ENCODE measurements at regions not wholly inside any gene's neighbourhood (a gene's known extent, or its start where the extent isn't known, plus 50 kb on each side); places are given as distances from the start of the nearest gene placed in this dataset.

- no peak for TF ChIP-seq CTCF (IDR thresholded peaks at IDR 0.05; ENCODE audit: poor library complexity, severe bottlenecking)
- no peaks in the 10 kb centered on the region for H3K4me1 ChIP-seq (ENCODE audit: insufficient read depth, poor library complexity, severe bottlenecking)
- H3K27ac ChIP-seq (ENCODE audit: poor library complexity, severe bottlenecking), result no peak overlapping the region
- no peak for ATAC-seq (ENCODE audit: low read depth)
- H3K36me3 ChIP-seq (ENCODE audit: low read depth), result no peaks in the 10 kb centered on the region
- no peaks in the 10 kb centered on the region for H3K9me3 ChIP-seq (ENCODE audit: severe bottlenecking)
- no peak overlapping the region for H3K4me3 ChIP-seq (ENCODE audit: severe bottlenecking)
- H3K27me3 ChIP-seq (ENCODE audit: insufficient read depth, poor library complexity, severe bottlenecking), result no peaks in the 10 kb centered on the region
- DNase-seq (ENCODE audit: low spot score), result no peak
Measured at GRCh38 chr4:71147261-71147660, 153.8 kb downstream of the DCK start.

GRCh38 chr4:71148545-71148944 lies 155.1 kb downstream of the DCK start:
- Histone ChIP-seq H3K4me1 (ENCODE audit: insufficient read depth, poor library complexity, severe bottlenecking) (no peaks in the 10 kb centered on the region), H3K27ac (ENCODE audit: poor library complexity, severe bottlenecking) (no peak overlapping the region), H3K27me3 (ENCODE audit: insufficient read depth, poor library complexity, severe bottlenecking) (no peaks in the 10 kb centered on the region), H3K9me3 (ENCODE audit: severe bottlenecking) (no peaks in the 10 kb centered on the region), H3K4me3 (ENCODE audit: severe bottlenecking) (no peak overlapping the region), H3K36me3 (ENCODE audit: low read depth) (no peaks in the 10 kb centered on the region)
- no peak for TF ChIP-seq CTCF (IDR thresholded peaks at IDR 0.05; ENCODE audit: poor library complexity, severe bottlenecking)
- no peak for ATAC-seq (ENCODE audit: low read depth)
- no peak for DNase-seq (ENCODE audit: low spot score)

GRCh38 chr4:71151054-71151453 lies 157.6 kb downstream of the DCK start:
- Histone ChIP-seq H3K4me1 (ENCODE audit: insufficient read depth, poor library complexity, severe bottlenecking) (no peaks in the 10 kb centered on the region), H3K9me3 (ENCODE audit: severe bottlenecking) (no peaks in the 10 kb centered on the region), H3K36me3 (ENCODE audit: low read depth) (no peaks in the 10 kb centered on the region), H3K4me3 (ENCODE audit: severe bottlenecking) (no peak overlapping the region), H3K27ac (ENCODE audit: poor library complexity, severe bottlenecking) (no peak overlapping the region), H3K27me3 (ENCODE audit: insufficient read depth, poor library complexity, severe bottlenecking) (no peaks in the 10 kb centered on the region)
- DNase-seq (ENCODE audit: low spot score) (no peak), ATAC-seq (ENCODE audit: low read depth) (peak; percentile 38; the same call in 1 of the 3 replicates)
- TF ChIP-seq CTCF (IDR thresholded peaks at IDR 0.05; ENCODE audit: poor library complexity, severe bottlenecking), result no peak

GRCh38 chr4:71156616-71157015 lies 163.2 kb downstream of the DCK start:
- TF ChIP-seq CTCF (IDR thresholded peaks at IDR 0.05; ENCODE audit: poor library complexity, severe bottlenecking), result no peak
- Histone ChIP-seq H3K9me3 (ENCODE audit: severe bottlenecking) (no peaks in the 10 kb centered on the region), H3K27ac (ENCODE audit: poor library complexity, severe bottlenecking) (no peak overlapping the region), H3K27me3 (ENCODE audit: insufficient read depth, poor library complexity, severe bottlenecking) (no peaks in the 10 kb centered on the region), H3K4me3 (ENCODE audit: severe bottlenecking) (no peak overlapping the region), H3K4me1 (ENCODE audit: insufficient read depth, poor library complexity, severe bottlenecking) (no peaks in the 10 kb centered on the region), H3K36me3 (ENCODE audit: low read depth) (no peaks in the 10 kb centered on the region)
- ATAC-seq (ENCODE audit: low read depth) (no peak), DNase-seq (ENCODE audit: low spot score) (no peak)

GRCh38 chr4:71162386-71162785 lies 168.9 kb downstream of the DCK start:
- ATAC-seq (ENCODE audit: low read depth), result no peak
- no peaks in the 10 kb centered on the region for H3K4me1 ChIP-seq (ENCODE audit: insufficient read depth, poor library complexity, severe bottlenecking)
- H3K9me3 ChIP-seq (ENCODE audit: severe bottlenecking), result no peaks in the 10 kb centered on the region

More at GRCh38 chr4:71162386-71162785, 168.9 kb downstream of the DCK start:
- H3K36me3 ChIP-seq (ENCODE audit: low read depth), result no peaks in the 10 kb centered on the region
- TF ChIP-seq CTCF (IDR thresholded peaks at IDR 0.05; ENCODE audit: poor library complexity, severe bottlenecking), result no peak
- H3K27me3 ChIP-seq (ENCODE audit: insufficient read depth, poor library complexity, severe bottlenecking), result no peaks in the 10 kb centered on the region
- no peak overlapping the region for H3K27ac ChIP-seq (ENCODE audit: poor library complexity, severe bottlenecking)
- DNase-seq (ENCODE audit: low spot score), result no peak
- no peak overlapping the region for H3K4me3 ChIP-seq (ENCODE audit: severe bottlenecking)
